ENCODE measurements at regions not wholly inside any gene's neighbourhood (a gene's known extent, or its start where the extent isn't known, plus 50 kb on each side); places are given as distances from the start of the nearest gene placed in this dataset.

- in situ Hi-C loops (cut with HindIII; ENCODE audit: low pct_ligation_motif_present, low sequenced_read_pairs): no loop called here
- no peak for TF ChIP-seq CTCF (IDR thresholded peaks at IDR 0.05; ENCODE audit: low read depth, low read length, missing control alignments)
These were observed 166.6 kb upstream of the TBCA start for GRCh38 chr5:77942578-77943239.

GRCh38 chr5:77937015-77937908 is 161.1 kb upstream of the TBCA start:
- DNase-seq: no peak
- H3K27ac ChIP-seq: no peak overlapping the region
- TF ChIP-seq CTCF (IDR thresholded peaks at IDR 0.05; ENCODE audit: low read depth, low read length, missing control alignments): no peak
- no peak overlapping the region for H3K4me3 ChIP-seq (ENCODE audit: low read depth, low read length)
- no peaks in the 10 kb centered on the region for H3K27me3 ChIP-seq (replicated peaks)
- in situ Hi-C loops (cut with HindIII; ENCODE audit: low pct_ligation_motif_present, low sequenced_read_pairs): no loop called here
- no peaks in the 10 kb centered on the region for H3K36me3 ChIP-seq (replicated peaks)

More at GRCh38 chr5:77942578-77943239, 166.6 kb upstream of the TBCA start:
- Histone ChIP-seq H3K36me3 (replicated peaks) (no peaks in the 10 kb centered on the region), H3K27ac (no peak overlapping the region), H3K27me3 (replicated peaks) (peaks cover 16% of the 10 kb centered on the region), H3K4me3 (ENCODE audit: low read depth, low read length) (no peak overlapping the region)
- DNase-seq: no peak

- H3K27ac ChIP-seq: no peak overlapping the region
- no peak for TF ChIP-seq CTCF (IDR thresholded peaks at IDR 0.05; ENCODE audit: low read depth, low read length, missing control alignments)
- no peak overlapping the region for H3K4me3 ChIP-seq (ENCODE audit: low read depth, low read length)
- H3K36me3 ChIP-seq (replicated peaks): no peaks in the 10 kb centered on the region
- in situ Hi-C loops (cut with HindIII; ENCODE audit: low pct_ligation_motif_present, low sequenced_read_pairs): no loop called here
- no peak for DNase-seq
- peaks cover 5% of the 10 kb centered on the region for H3K27me3 ChIP-seq (replicated peaks)
These were observed 160.2 kb upstream of the TBCA start for GRCh38 chr5:77936365-77936693.

GRCh38 chr5:77935506-77936364 is 159.6 kb upstream of the TBCA start:
- Histone ChIP-seq H3K4me3 (ENCODE audit: low read depth, low read length) (no peak overlapping the region), H3K27ac (no peak overlapping the region), H3K36me3 (replicated peaks) (no peaks in the 10 kb centered on the region), H3K27me3 (replicated peaks) (peaks cover 5% of the 10 kb centered on the region)
- in situ Hi-C loops (cut with HindIII; ENCODE audit: low pct_ligation_motif_present, low sequenced_read_pairs): no loop called here
- no peak for DNase-seq
- TF ChIP-seq CTCF (IDR thresholded peaks at IDR 0.05; ENCODE audit: low read depth, low read length, missing control alignments): no peak

- peaks cover 5% of the 10 kb centered on the region for H3K27me3 ChIP-seq (replicated peaks)
- H3K36me3 ChIP-seq (replicated peaks): no peaks in the 10 kb centered on the region
- no peak for TF ChIP-seq CTCF (IDR thresholded peaks at IDR 0.05; ENCODE audit: low read depth, low read length, missing control alignments)
- H3K27ac ChIP-seq: no peak overlapping the region
- in situ Hi-C loops (cut with HindIII; ENCODE audit: low pct_ligation_motif_present, low sequenced_read_pairs): no loop called here
- DNase-seq: no peak
- H3K4me3 ChIP-seq (ENCODE audit: low read depth, low read length): no peak overlapping the region
These were observed 152.7 kb upstream of the TBCA start for GRCh38 chr5:77928776-77929300.

Measured in brain microvascular endothelial cell (primary cell).